ENCODE measurements at regions not wholly inside any gene's neighbourhood (a gene's known extent, or its start where the extent isn't known, plus 50 kb on each side); places are given as distances from the start of the nearest gene placed in this dataset.

- no peak overlapping the region for H3K4me3 ChIP-seq (ENCODE audit: low read length)
- no peak overlapping the region for H3K27ac ChIP-seq (ENCODE audit: low read length)
- H2AFZ ChIP-seq (ENCODE audit: low read length) = no peak overlapping the region
- H4K20me1 ChIP-seq (ENCODE audit: insufficient read depth, low read length) = no peaks in the 10 kb centered on the region
- TF ChIP-seq EZH2 (optimal IDR thresholded peaks at IDR 0.05; ENCODE audit: low read depth, low read length) = no peak
- TF ChIP-seq CTCF (IDR thresholded peaks at IDR 0.05; ENCODE audit: low read length) = no peak
- no peak for TF ChIP-seq EZH2phosphoT487 (IDR thresholded peaks at IDR 0.05; ENCODE audit: low read length)
- H3K9ac ChIP-seq (ENCODE audit: low read length) = no peak overlapping the region
- DNase-seq = no peak
- peaks cover 21% of the 10 kb centered on the region; the same call in 1 of the 2 replicates for H3K27me3 ChIP-seq (replicated peaks; ENCODE audit: insufficient read depth, low read length)
- no peaks in the 10 kb centered on the region for H3K4me1 ChIP-seq (ENCODE audit: low read length)
- H3F3A ChIP-seq (ENCODE audit: insufficient read depth, low read length) = no peaks in the 10 kb centered on the region
- no peaks in the 10 kb centered on the region for H3K36me3 ChIP-seq (replicated peaks; ENCODE audit: insufficient read depth, low read length)
- H3K4me2 ChIP-seq (ENCODE audit: low read depth, low read length) = no peak overlapping the region
- no peaks in the 10 kb centered on the region for H3K79me2 ChIP-seq (ENCODE audit: low read length)
- no peaks in the 10 kb centered on the region for H3K9me2 ChIP-seq (replicated peaks; ENCODE audit: insufficient read depth, low read length)
- no peaks in the 10 kb centered on the region for H3K9me3 ChIP-seq (replicated peaks; ENCODE audit: insufficient read depth, low read length)
Observed at GRCh38 chr20:50434321-50434652, 75.9 kb upstream of the PTPN1 start.

GRCh38 chr20:50434653-50435396 lies 75.4 kb upstream of the PTPN1 start:
- Histone ChIP-seq H3K79me2 (ENCODE audit: low read length) (no peaks in the 10 kb centered on the region), H2AFZ (ENCODE audit: low read length) (no peak overlapping the region), H3K27me3 (replicated peaks; ENCODE audit: insufficient read depth, low read length) (peaks cover 21% of the 10 kb centered on the region; the same call in 1 of the 2 replicates), H4K20me1 (ENCODE audit: insufficient read depth, low read length) (no peaks in the 10 kb centered on the region), H3K9me3 (replicated peaks; ENCODE audit: insufficient read depth, low read length) (no peaks in the 10 kb centered on the region), H3F3A (ENCODE audit: insufficient read depth, low read length) (no peaks in the 10 kb centered on the region), H3K27ac (ENCODE audit: low read length) (no peak overlapping the region), H3K4me2 (ENCODE audit: low read depth, low read length) (no peak overlapping the region), H3K36me3 (replicated peaks; ENCODE audit: insufficient read depth, low read length) (no peaks in the 10 kb centered on the region), H3K4me1 (ENCODE audit: low read length) (no peaks in the 10 kb centered on the region), H3K9ac (ENCODE audit: low read length) (no peak overlapping the region), H3K9me2 (replicated peaks; ENCODE audit: insufficient read depth, low read length) (no peaks in the 10 kb centered on the region), H3K4me3 (ENCODE audit: low read length) (no peak overlapping the region)
- DNase-seq = no peak
- TF ChIP-seq EZH2phosphoT487 (IDR thresholded peaks at IDR 0.05; ENCODE audit: low read length) = no peak
- TF ChIP-seq CTCF (IDR thresholded peaks at IDR 0.05; ENCODE audit: low read length) = no peak
- TF ChIP-seq EZH2 (optimal IDR thresholded peaks at IDR 0.05; ENCODE audit: low read depth, low read length) = no peak

GRCh38 chr20:50435397-50436051 lies 74.7 kb upstream of the PTPN1 start:
- Histone ChIP-seq H4K20me1 (ENCODE audit: insufficient read depth, low read length) (no peaks in the 10 kb centered on the region), H3K4me1 (ENCODE audit: low read length) (0 out of 2 replicates have a peak, but pooled peaks cover 2% of the 10 kb centered on the region), H3K27me3 (replicated peaks; ENCODE audit: insufficient read depth, low read length) (peaks cover 19% of the 10 kb centered on the region; the same call in 1 of the 2 replicates), H3K4me3 (ENCODE audit: low read length) (no peak overlapping the region), H3K9ac (ENCODE audit: low read length) (no peak overlapping the region), H3K36me3 (replicated peaks; ENCODE audit: insufficient read depth, low read length) (no peaks in the 10 kb centered on the region), H3K27ac (ENCODE audit: low read length) (no peak overlapping the region), H3F3A (ENCODE audit: insufficient read depth, low read length) (no peaks in the 10 kb centered on the region), H3K9me3 (replicated peaks; ENCODE audit: insufficient read depth, low read length) (no peaks in the 10 kb centered on the region), H3K9me2 (replicated peaks; ENCODE audit: insufficient read depth, low read length) (no peaks in the 10 kb centered on the region), H3K79me2 (ENCODE audit: low read length) (no peaks in the 10 kb centered on the region), H3K4me2 (ENCODE audit: low read depth, low read length) (no peak overlapping the region), H2AFZ (ENCODE audit: low read length) (no peak overlapping the region)
- TF ChIP-seq EZH2phosphoT487 (IDR thresholded peaks at IDR 0.05; ENCODE audit: low read length) (no peak), CTCF (IDR thresholded peaks at IDR 0.05; ENCODE audit: low read length) (no peak), EZH2 (optimal IDR thresholded peaks at IDR 0.05; ENCODE audit: low read depth, low read length) (no peak)
- no peak for DNase-seq
